Testis (tissue), 2 donors: ENCODE measurements at regions not wholly inside any gene's neighbourhood (a gene's known extent, or its start where the extent isn't known, plus 50 kb on each side); places are given as distances from the start of the nearest gene placed in this dataset.

Experiments
- CTCF ChIP-seq, 3 experiments: fragments of 450-650 bp in 2 of 3; fragments of 200-600 bp in 1 of 3; sonication (generic) in 1 of 3; IDR thresholded peaks; one replicate each; pipeline ENCODE4 v1.5.1; 2016 to 2019; ENCODE audit warnings: antibody characterized with exemption in 3 of 3, mild to moderate bottlenecking in 2 of 3, moderate library complexity in 1 of 3
- POLR2A ChIP-seq: fragments of 450-650 bp; IDR thresholded peaks from one replicate; pipeline ENCODE4 v1.6.1; 2017; ENCODE audit warnings: antibody characterized with exemption, mild to moderate bottlenecking, moderate library complexity

GRCh38 chr12:91349476-91349875 lies 166.9 kb upstream of the DCN start:
- no peak for TF ChIP-seq CTCF (IDR thresholded peaks at IDR 0.05)
- TF ChIP-seq POLR2A, result no peak
